ENCODE measurements at regions not wholly inside any gene's neighbourhood (a gene's known extent, or its start where the extent isn't known, plus 50 kb on each side); places are given as distances from the start of the nearest gene placed in this dataset.

DNA sequence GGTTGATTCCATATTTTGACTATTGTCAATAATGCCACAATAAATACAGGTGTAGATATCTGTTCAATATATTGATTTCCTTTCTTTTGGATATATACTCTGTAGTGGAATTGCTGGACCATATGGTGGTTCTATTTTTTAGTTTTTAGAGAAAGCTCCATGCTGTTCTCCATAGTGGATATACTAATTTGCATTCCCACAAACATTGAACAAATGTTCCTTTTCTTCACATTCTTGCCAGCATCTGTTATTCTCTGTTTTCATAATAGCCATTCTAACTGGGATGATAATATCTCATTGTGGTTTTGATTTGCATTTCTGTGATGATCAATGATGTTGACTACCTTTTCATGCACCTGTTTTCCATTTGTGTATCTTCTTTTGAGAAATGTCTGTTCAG lies 973.7 kb downstream of the REEP3 start:
- Histone ChIP-seq H4K20me1 (ENCODE audit: insufficient read depth, low read length) (no peaks in the 10 kb centered on the region), H3K9me3 (ENCODE audit: insufficient read depth, low read length) (no peaks in the 10 kb centered on the region), H3K27ac (ENCODE audit: low read length) (no peak overlapping the region), H3K79me2 (ENCODE audit: low read length) (no peaks in the 10 kb centered on the region), H3K9ac (ENCODE audit: low read length) (no peak overlapping the region), H3K4me3 (ENCODE audit: low read length) (no peak overlapping the region), H3K36me3 (replicated peaks; ENCODE audit: low read depth, low read length) (no peaks in the 10 kb centered on the region), H3K4me2 (ENCODE audit: low read length) (no peak overlapping the region), H3K4me1 (ENCODE audit: low read length) (no peaks in the 10 kb centered on the region), H3K27me3 (ENCODE audit: low read depth, low read length) (no peaks in the 10 kb centered on the region), H2AFZ (ENCODE audit: low read depth, low read length) (no peak overlapping the region)
- no peak for TF ChIP-seq EZH2phosphoT487 (IDR thresholded peaks at IDR 0.05; ENCODE audit: low read depth)
- TF ChIP-seq, protein P1, sequence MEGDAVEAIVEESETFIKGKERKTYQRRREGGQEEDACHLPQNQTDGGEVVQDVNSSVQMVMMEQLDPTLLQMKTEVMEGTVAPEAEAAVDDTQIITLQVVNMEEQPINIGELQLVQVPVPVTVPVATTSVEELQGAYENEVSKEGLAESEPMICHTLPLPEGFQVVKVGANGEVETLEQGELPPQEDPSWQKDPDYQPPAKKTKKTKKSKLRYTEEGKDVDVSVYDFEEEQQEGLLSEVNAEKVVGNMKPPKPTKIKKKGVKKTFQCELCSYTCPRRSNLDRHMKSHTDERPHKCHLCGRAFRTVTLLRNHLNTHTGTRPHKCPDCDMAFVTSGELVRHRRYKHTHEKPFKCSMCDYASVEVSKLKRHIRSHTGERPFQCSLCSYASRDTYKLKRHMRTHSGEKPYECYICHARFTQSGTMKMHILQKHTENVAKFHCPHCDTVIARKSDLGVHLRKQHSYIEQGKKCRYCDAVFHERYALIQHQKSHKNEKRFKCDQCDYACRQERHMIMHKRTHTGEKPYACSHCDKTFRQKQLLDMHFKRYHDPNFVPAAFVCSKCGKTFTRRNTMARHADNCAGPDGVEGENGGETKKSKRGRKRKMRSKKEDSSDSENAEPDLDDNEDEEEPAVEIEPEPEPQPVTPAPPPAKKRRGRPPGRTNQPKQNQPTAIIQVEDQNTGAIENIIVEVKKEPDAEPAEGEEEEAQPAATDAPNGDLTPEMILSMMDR (IDR thresholded peaks at IDR 0.05; ENCODE audit: low read depth, low read length): no peak

DNA sequence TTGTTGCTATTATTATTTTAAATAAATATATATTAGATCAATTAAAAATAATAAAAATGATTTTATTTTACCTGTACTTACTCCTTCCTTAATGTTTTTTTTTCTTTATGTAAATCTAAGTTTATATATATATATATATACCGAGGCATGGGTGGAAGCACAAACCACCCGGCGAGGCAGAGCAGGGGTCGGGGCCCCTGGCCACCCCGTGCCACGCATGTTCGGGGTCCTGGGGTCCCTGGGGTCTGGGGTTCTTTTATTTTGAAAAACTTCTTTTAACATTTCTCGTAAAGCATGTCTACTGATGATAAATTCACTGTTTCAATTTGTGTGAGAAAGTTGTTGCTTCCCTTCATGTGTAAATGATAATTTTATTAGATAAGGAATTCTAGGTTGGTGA lies 976.1 kb downstream of the REEP3 start:
- no peak overlapping the region for H3K4me2 ChIP-seq (ENCODE audit: low read length)
- H3K9me3 ChIP-seq (ENCODE audit: insufficient read depth, low read length): no peaks in the 10 kb centered on the region
- H3K27me3 ChIP-seq (ENCODE audit: low read depth, low read length): no peaks in the 10 kb centered on the region
- H3K79me2 ChIP-seq (ENCODE audit: low read length): no peaks in the 10 kb centered on the region
- no peak overlapping the region for H3K9ac ChIP-seq (ENCODE audit: low read length)
- H3K27ac ChIP-seq (ENCODE audit: low read length): no peak overlapping the region
- H3K4me3 ChIP-seq (ENCODE audit: low read length): no peak overlapping the region
- no peaks in the 10 kb centered on the region for H4K20me1 ChIP-seq (ENCODE audit: insufficient read depth, low read length)
- no peaks in the 10 kb centered on the region for H3K36me3 ChIP-seq (replicated peaks; ENCODE audit: low read depth, low read length)
- no peaks in the 10 kb centered on the region for H3K4me1 ChIP-seq (ENCODE audit: low read length)
- H2AFZ ChIP-seq (ENCODE audit: low read depth, low read length): no peak overlapping the region
- no peak for TF ChIP-seq EZH2phosphoT487 (IDR thresholded peaks at IDR 0.05; ENCODE audit: low read depth)
- TF ChIP-seq, protein P1 (IDR thresholded peaks at IDR 0.05; ENCODE audit: low read depth, low read length): no peak

DNA sequence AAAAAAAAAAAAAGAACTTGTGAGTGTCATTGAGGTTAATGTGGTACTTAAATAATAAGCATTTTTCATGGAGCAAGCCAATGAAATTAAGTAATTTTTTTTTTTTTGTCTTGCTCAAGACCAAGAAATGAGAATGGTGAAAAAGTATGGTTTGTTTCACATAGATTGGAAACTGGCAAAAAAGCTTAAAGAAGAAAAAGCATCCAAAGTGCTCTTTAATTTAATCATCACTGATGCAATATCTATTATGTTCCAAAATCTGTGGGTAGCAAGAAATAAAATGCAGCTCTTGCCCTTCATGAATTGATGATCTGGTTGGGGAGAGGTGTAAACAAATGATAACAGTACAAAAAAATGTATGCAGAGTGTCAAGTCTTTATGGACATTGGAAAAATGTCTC lies 980.6 kb downstream of the REEP3 start:
- Histone ChIP-seq H3K9me3 (ENCODE audit: insufficient read depth, low read length) (no peaks in the 10 kb centered on the region), H3K27ac (ENCODE audit: low read length) (no peak overlapping the region), H3K9ac (ENCODE audit: low read length) (no peak overlapping the region), H2AFZ (ENCODE audit: low read depth, low read length) (no peak overlapping the region), H3K4me1 (ENCODE audit: low read length) (no peaks in the 10 kb centered on the region), H3K27me3 (ENCODE audit: low read depth, low read length) (no peaks in the 10 kb centered on the region), H4K20me1 (ENCODE audit: insufficient read depth, low read length) (no peaks in the 10 kb centered on the region), H3K79me2 (ENCODE audit: low read length) (no peaks in the 10 kb centered on the region), H3K4me3 (ENCODE audit: low read length) (no peak overlapping the region), H3K4me2 (ENCODE audit: low read length) (no peak overlapping the region), H3K36me3 (replicated peaks; ENCODE audit: low read depth, low read length) (no peaks in the 10 kb centered on the region)
- no peak for TF ChIP-seq EZH2phosphoT487 (IDR thresholded peaks at IDR 0.05; ENCODE audit: low read depth)
- TF ChIP-seq, protein P1 (IDR thresholded peaks at IDR 0.05; ENCODE audit: low read depth, low read length): no peak

DNA sequence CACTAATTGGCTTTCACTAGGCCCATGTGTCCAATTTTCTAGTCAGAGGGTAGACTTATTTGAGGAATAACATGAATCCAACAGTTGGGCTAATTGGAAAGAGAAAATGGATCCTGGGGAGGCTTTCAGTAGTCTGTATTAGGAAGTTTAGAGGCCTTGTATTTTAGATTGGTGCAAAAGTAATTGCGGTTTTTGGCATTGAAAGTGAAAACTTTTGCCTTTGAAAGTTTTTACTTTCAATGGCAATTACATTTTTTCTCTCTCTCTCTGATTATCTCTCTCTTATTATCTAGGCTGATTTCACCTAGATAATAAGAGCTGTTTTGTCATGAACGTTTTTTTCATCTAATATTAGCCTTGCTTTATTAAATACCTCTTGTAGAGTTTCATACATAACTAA lies 981.7 kb downstream of the REEP3 start:
- no peak overlapping the region for H3K4me2 ChIP-seq (ENCODE audit: low read length)
- TF ChIP-seq, protein P1 (IDR thresholded peaks at IDR 0.05; ENCODE audit: low read depth, low read length): no peak
- no peak for TF ChIP-seq EZH2phosphoT487 (IDR thresholded peaks at IDR 0.05; ENCODE audit: low read depth)
- no peaks in the 10 kb centered on the region for H3K4me1 ChIP-seq (ENCODE audit: low read length)
- H4K20me1 ChIP-seq (ENCODE audit: insufficient read depth, low read length): no peaks in the 10 kb centered on the region
- no peaks in the 10 kb centered on the region for H3K79me2 ChIP-seq (ENCODE audit: low read length)
- no peak overlapping the region for H3K9ac ChIP-seq (ENCODE audit: low read length)
- H3K4me3 ChIP-seq (ENCODE audit: low read length): no peak overlapping the region
- no peak overlapping the region for H2AFZ ChIP-seq (ENCODE audit: low read depth, low read length)
- no peaks in the 10 kb centered on the region for H3K27me3 ChIP-seq (ENCODE audit: low read depth, low read length)
- no peaks in the 10 kb centered on the region for H3K36me3 ChIP-seq (replicated peaks; ENCODE audit: low read depth, low read length)
- no peak overlapping the region for H3K27ac ChIP-seq (ENCODE audit: low read length)
- no peaks in the 10 kb centered on the region for H3K9me3 ChIP-seq (ENCODE audit: insufficient read depth, low read length)
